ENCODE measurements at regions not wholly inside any gene's neighbourhood (a gene's known extent, or its start where the extent isn't known, plus 50 kb on each side); places are given as distances from the start of the nearest gene placed in this dataset.
"Not testable (repeated sequence)": the region's sequence is repeated elsewhere in the genome, so short reads cannot be mapped to it uniquely, and the experiment has no call there.

- DNase-seq: no peak
Observed at GRCh38 chr4:89491761-89492160, 184.2 kb upstream of the GPRIN3 start.

GRCh38 chr4:89489921-89490431 is 182.4 kb upstream of the GPRIN3 start:
- not testable (repeated sequence) for DNase-seq

GRCh38 chr4:89489338-89489771 is 181.8 kb upstream of the GPRIN3 start:
- no peak for DNase-seq

- no peak for DNase-seq
Observed at GRCh38 chr4:89488736-89489135, 181.1 kb upstream of the GPRIN3 start.

- DNase-seq: no peak
Observed at GRCh38 chr4:89486673-89487072, 179.1 kb upstream of the GPRIN3 start.

GRCh38 chr4:89486042-89486441 is 178.4 kb upstream of the GPRIN3 start:
- DNase-seq: no peak

GRCh38 chr4:89483833-89484232 is 176.2 kb upstream of the GPRIN3 start:
- DNase-seq: no peak

- no peak for DNase-seq
Observed at GRCh38 chr4:89482926-89483595, 175.5 kb upstream of the GPRIN3 start.

GRCh38 chr4:89482251-89482650 is 174.7 kb upstream of the GPRIN3 start:
- no peak for DNase-seq

GRCh38 chr4:89469930-89470375 is 162.4 kb upstream of the GPRIN3 start:
- DNase-seq: no peak

GRCh38 chr4:89469516-89469915 is 161.9 kb upstream of the GPRIN3 start:
- no peak for DNase-seq

- DNase-seq: no peak
Observed at GRCh38 chr4:89468602-89469001, 161.0 kb upstream of the GPRIN3 start.

- no peak for DNase-seq
Observed at GRCh38 chr4:89463341-89463740, 155.7 kb upstream of the GPRIN3 start.

- no peak for DNase-seq
Observed at GRCh38 chr4:89447543-89447942, 139.9 kb upstream of the GPRIN3 start.

- DNase-seq: no peak
Observed at GRCh38 chr4:89446193-89446592, 138.6 kb upstream of the GPRIN3 start.

GRCh38 chr4:89439533-89439932 is 131.9 kb upstream of the GPRIN3 start:
- no peak for DNase-seq

GRCh38 chr4:89438102-89438831 is 130.7 kb upstream of the GPRIN3 start:
- peak; percentile 29 for DNase-seq

- no peak for DNase-seq
Observed at GRCh38 chr4:89434364-89434988, 126.9 kb upstream of the GPRIN3 start.

GRCh38 chr4:89427782-89428181 is 120.2 kb upstream of the GPRIN3 start:
- DNase-seq: no peak

- DNase-seq: no peak
Observed at GRCh38 chr4:89425023-89425422, 117.4 kb upstream of the GPRIN3 start.

- DNase-seq: no peak
Observed at GRCh38 chr4:89422441-89422990, 114.9 kb upstream of the GPRIN3 start.

GRCh38 chr4:89420507-89420906 is 112.9 kb upstream of the GPRIN3 start:
- DNase-seq: no peak

GRCh38 chr4:89419111-89419695 is 111.6 kb upstream of the GPRIN3 start:
- DNase-seq: no peak
